H9 (cell line): ENCODE measurements at regions not wholly inside any gene's neighbourhood (a gene's known extent, or its start where the extent isn't known, plus 50 kb on each side); places are given as distances from the start of the nearest gene placed in this dataset.

Experiments used
- DNase-seq: peaks from one replicate; pipeline ENCODE4 v3.0.0-alpha.2; 2017
- H2AFZ ChIP-seq: one replicate; pipeline ENCODE4 v1.6.1; 2013; ENCODE audit warnings: mild to moderate bottlenecking, low read length, control low read depth, moderate library complexity
- H2AK5ac ChIP-seq: 2 replicates; pipeline ENCODE4 v1.6.1; 2013; ENCODE audit warnings: low read length, control low read depth, mixed read lengths; ENCODE audit not compliant: insufficient read length
- H2BK120ac ChIP-seq: one replicate; pipeline ENCODE4 v1.6.1; 2013; ENCODE audit warnings: low read depth, mild to moderate bottlenecking, low read length, control low read depth, inconsistent platforms; ENCODE audit not compliant: poor library complexity, severe bottlenecking
- H2BK12ac ChIP-seq: 2 replicates; pipeline ENCODE4 v1.6.1; 2013; ENCODE audit warnings: low read length, control low read depth, mixed read lengths, low read depth; ENCODE audit not compliant: insufficient read length
- H2BK15ac ChIP-seq: 2 replicates; pipeline ENCODE4 v1.6.1; 2013; ENCODE audit warnings: low read depth, low read length, control low read depth
- H2BK20ac ChIP-seq: one replicate; pipeline ENCODE4 v1.6.1; 2013; ENCODE audit warnings: low read depth, mild to moderate bottlenecking, low read length, control low read depth, inconsistent platforms; ENCODE audit not compliant: poor library complexity, severe bottlenecking
- H2BK5ac ChIP-seq: 2 replicates; pipeline ENCODE4 v1.6.1; 2013; ENCODE audit warnings: low read length, control low read depth, mixed read lengths; ENCODE audit not compliant: insufficient read length
- H3K14ac ChIP-seq: 2 replicates; pipeline ENCODE4 v1.6.1; 2013; ENCODE audit warnings: low read length, control low read depth; ENCODE audit not compliant: insufficient read depth
- H3K18ac ChIP-seq: 2 replicates; pipeline ENCODE4 v1.6.1; 2013; ENCODE audit warnings: low read depth, mild to moderate bottlenecking, mixed read lengths, low read length, control low read depth; ENCODE audit not compliant: insufficient read length
- H3K23ac ChIP-seq: 2 replicates; pipeline ENCODE4 v1.6.1; 2013; ENCODE audit warnings: low read length, control low read depth, mixed read lengths, low read depth; ENCODE audit not compliant: insufficient read length
- H3K23me2 ChIP-seq: 2 replicates; pipeline ENCODE4 v1.6.1; 2013; ENCODE audit warnings: low read depth, mild to moderate bottlenecking, mixed read lengths, low read length, control low read depth; ENCODE audit not compliant: insufficient read length, poor library complexity, severe bottlenecking
- H3K27ac ChIP-seq: 2 replicates; pipeline ENCODE4 v1.5.1; 2013; ENCODE audit warnings: low read length, control low read depth, mixed read lengths, low read depth; ENCODE audit not compliant: insufficient read length
- H3K27me3 ChIP-seq: 2 replicates; pipeline ENCODE4 v1.6.1; 2013; ENCODE audit warnings: low read length, control low read depth, inconsistent platforms; ENCODE audit not compliant: insufficient read depth
- H3K4ac ChIP-seq: 2 replicates; pipeline ENCODE4 v1.6.1; 2013; ENCODE audit warnings: low read depth, mild to moderate bottlenecking, control low read depth, inconsistent platforms, low read length, moderate library complexity
- H3K4me1 ChIP-seq: 2 replicates; pipeline ENCODE4 v1.6.1; 2013; ENCODE audit warnings: low read length, control low read depth, inconsistent platforms; ENCODE audit not compliant: insufficient read depth
- H3K4me2 ChIP-seq: 2 replicates; pipeline ENCODE4 v1.6.1; 2013; ENCODE audit warnings: low read length, control low read depth, mixed read lengths; ENCODE audit not compliant: insufficient read length, insufficient read depth
- H3K56ac ChIP-seq: 2 replicates; pipeline ENCODE4 v1.6.1; 2013; ENCODE audit warnings: low read depth, mild to moderate bottlenecking, mixed read lengths, low read length, control low read depth; ENCODE audit not compliant: insufficient read length
- H3K79me1 ChIP-seq: 2 replicates; pipeline ENCODE4 v1.6.1; 2013; ENCODE audit warnings: low read depth, mild to moderate bottlenecking, moderate library complexity, low read length, control low read depth, inconsistent platforms; ENCODE audit not compliant: insufficient read depth, poor library complexity, severe bottlenecking
- H3K79me2 ChIP-seq: 2 replicates; pipeline ENCODE4 v1.6.1; 2013; ENCODE audit warnings: low read length, control low read depth, inconsistent platforms; ENCODE audit not compliant: insufficient read depth
- H3K9ac ChIP-seq: 2 replicates; pipeline ENCODE4 v1.6.1; 2013; ENCODE audit warnings: low read length, control low read depth, mixed read lengths; ENCODE audit not compliant: insufficient read length; ENCODE audit errors: extremely low read depth
- H3K9me3 ChIP-seq: one replicate; pipeline ENCODE4 v1.6.1; 2013; ENCODE audit warnings: low read depth, low read length, inconsistent platforms; ENCODE audit not compliant: control insufficient read depth
- H3T11ph ChIP-seq: one replicate; pipeline ENCODE4 v1.6.1; 2013; ENCODE audit warnings: mild to moderate bottlenecking, low read length, control low read depth, inconsistent platforms
- H4K20me1 ChIP-seq: one replicate; pipeline ENCODE4 v1.6.1; 2013; ENCODE audit not compliant: control insufficient read depth, insufficient read length, insufficient read depth
- H4K5ac ChIP-seq: 2 replicates; pipeline ENCODE4 v1.6.1; 2013; ENCODE audit warnings: low read depth, mild to moderate bottlenecking, mixed read lengths, low read length, control low read depth; ENCODE audit not compliant: insufficient read length
- H4K8ac ChIP-seq: replicated peaks from 2 replicates; pipeline ENCODE4 v1.6.1; 2013; ENCODE audit warnings: low read length, control low read depth, mixed read lengths, low read depth; ENCODE audit not compliant: insufficient read length
- H4K91ac ChIP-seq: 2 replicates; pipeline ENCODE4 v1.6.1; 2013; ENCODE audit warnings: low read depth, mild to moderate bottlenecking, moderate library complexity, mixed read lengths, low read length, control low read depth; ENCODE audit not compliant: insufficient read length
- H3K27ac Mint-ChIP-seq, 3 experiments: 2 replicates in 2 of 3; 3 replicates in 1 of 3; pipeline ENCODE4 v1.8.0; 2020 to 2021; ENCODE audit warnings: mixed read lengths in 3 of 3, mild to moderate bottlenecking in 1 of 3, moderate library complexity in 1 of 3
- H3K27me3 Mint-ChIP-seq: 2 replicates; pipeline ENCODE4 v1.8.0; 2021; ENCODE audit warnings: low read depth, mild to moderate bottlenecking, moderate library complexity, mixed read lengths
- H3K36me3 Mint-ChIP-seq, 3 experiments: 2 replicates in 2 of 3; 3 replicates in 1 of 3; pipeline ENCODE4 v1.8.0; 2020 to 2021; ENCODE audit warnings: low read depth in 3 of 3, mixed read lengths in 3 of 3; ENCODE audit not compliant: insufficient read depth in 1 of 3
- H3K4me1 Mint-ChIP-seq, 2 experiments: 2 replicates each; pipeline ENCODE4 v1.8.0; 2020; ENCODE audit warnings: mixed read lengths in 2 of 2
- H3K4me3 Mint-ChIP-seq, 2 experiments: 2 replicates in 1 of 2; 3 replicates in 1 of 2; pipeline ENCODE4 v1.8.0; 2020 to 2021; ENCODE audit warnings: mild to moderate bottlenecking in 2 of 2, mixed read lengths in 2 of 2, moderate library complexity in 1 of 2
- H3K9me3 Mint-ChIP-seq, 2 experiments: 2 replicates in 1 of 2; 3 replicates in 1 of 2; pipeline ENCODE4 v1.8.0; 2020; ENCODE audit warnings: mild to moderate bottlenecking in 2 of 2, mixed read lengths in 2 of 2, moderate library complexity in 1 of 2
- WGBS: extraction: QIAGEN DNeasy Blood & Tissue Kit; methylation state at CpG from one replicate; pipeline ENCODE4 v1.1.7; 2013; ENCODE audit warnings: missing lambda C conversion rate, low lambda C conversion rate, mixed read lengths; ENCODE audit not compliant: insufficient read length; ENCODE audit errors: extremely low coverage; 5-methylcytosine and 5-hydroxymethylcytosine counted together
- TF ChIP-seq, protein P1 (sequence below): fragments of 200-600 bp; sonication (generic); conservative IDR thresholded peaks from 3 replicates; pipeline ENCODE4 v1.8.0; 2021; ENCODE audit warnings: antibody characterized with exemption, mild to moderate bottlenecking

DNA sequence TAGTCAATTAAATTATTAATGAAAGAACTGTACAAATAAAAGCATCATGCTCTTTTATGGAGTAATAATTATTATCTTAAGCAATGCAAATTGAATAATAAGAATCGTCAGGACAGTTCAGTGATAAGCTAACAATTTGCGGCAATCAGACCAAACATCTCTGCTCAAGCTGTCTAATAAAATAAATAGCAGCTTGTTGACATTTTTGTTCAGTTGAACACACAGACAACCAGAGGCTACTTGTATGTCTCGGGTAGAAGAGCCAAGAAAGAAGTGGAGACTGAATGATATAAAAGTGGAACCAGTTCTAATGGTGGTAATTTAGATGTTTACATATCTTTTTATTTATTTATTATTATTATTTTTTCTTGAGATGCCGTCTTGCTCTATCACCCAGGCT, 57.4 kb upstream of the FOXN3 start:
- Histone ChIP-seq H3K14ac (no peak overlapping the region), H3K18ac (no peak overlapping the region), H3K9ac (no peak overlapping the region), H3K27me3 (no peaks in the 10 kb centered on the region), H3T11ph (no peak overlapping the region), H3K79me2 (no peaks in the 10 kb centered on the region), H2BK20ac (no peak overlapping the region), H4K20me1 (no peaks in the 10 kb centered on the region), H3K23me2 (no peaks in the 10 kb centered on the region), H2BK15ac (no peak overlapping the region), H3K56ac (no peak overlapping the region), H3K4ac (no peak overlapping the region), H2AFZ (no peak overlapping the region), H3K9me3 (no peaks in the 10 kb centered on the region), H2BK120ac (no peak overlapping the region), H2BK5ac (no peak overlapping the region), H3K4me2 (no peak overlapping the region), H2AK5ac (no peak overlapping the region), H4K91ac (no peak overlapping the region), H2BK12ac (no peak overlapping the region), H4K8ac (no peak overlapping the region), H3K79me1 (no peaks in the 10 kb centered on the region), H3K4me1 (no peaks in the 10 kb centered on the region; the same call in 1 of the 2 replicates), H3K27ac (no peak overlapping the region), H3K23ac (no peak overlapping the region), H4K5ac (no peak overlapping the region)
- Mint-ChIP-seq H3K4me3 (no peak overlapping the region), H3K36me3 (peaks cover 17 to 33% (median 19%) of the 10 kb centered on the region in 3 experiments), H3K4me1 (peaks cover 4 to 24% of the 10 kb centered on the region in 2 experiments; a peak in 3 of 4 replicates), H3K27ac (no peak overlapping the region), H3K27me3 (no peaks in the 10 kb centered on the region; the same call in 1 of the 2 replicates), H3K9me3 (no peaks in the 10 kb centered on the region)
- DNase-seq = no peak
- TF ChIP-seq, protein P1, sequence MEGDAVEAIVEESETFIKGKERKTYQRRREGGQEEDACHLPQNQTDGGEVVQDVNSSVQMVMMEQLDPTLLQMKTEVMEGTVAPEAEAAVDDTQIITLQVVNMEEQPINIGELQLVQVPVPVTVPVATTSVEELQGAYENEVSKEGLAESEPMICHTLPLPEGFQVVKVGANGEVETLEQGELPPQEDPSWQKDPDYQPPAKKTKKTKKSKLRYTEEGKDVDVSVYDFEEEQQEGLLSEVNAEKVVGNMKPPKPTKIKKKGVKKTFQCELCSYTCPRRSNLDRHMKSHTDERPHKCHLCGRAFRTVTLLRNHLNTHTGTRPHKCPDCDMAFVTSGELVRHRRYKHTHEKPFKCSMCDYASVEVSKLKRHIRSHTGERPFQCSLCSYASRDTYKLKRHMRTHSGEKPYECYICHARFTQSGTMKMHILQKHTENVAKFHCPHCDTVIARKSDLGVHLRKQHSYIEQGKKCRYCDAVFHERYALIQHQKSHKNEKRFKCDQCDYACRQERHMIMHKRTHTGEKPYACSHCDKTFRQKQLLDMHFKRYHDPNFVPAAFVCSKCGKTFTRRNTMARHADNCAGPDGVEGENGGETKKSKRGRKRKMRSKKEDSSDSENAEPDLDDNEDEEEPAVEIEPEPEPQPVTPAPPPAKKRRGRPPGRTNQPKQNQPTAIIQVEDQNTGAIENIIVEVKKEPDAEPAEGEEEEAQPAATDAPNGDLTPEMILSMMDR = no peak
- WGBS = no CpG with 5 or more reads among the region's 4 CpGs
